ENCODE measurements at regions not wholly inside any gene's neighbourhood (a gene's known extent, or its start where the extent isn't known, plus 50 kb on each side); places are given as distances from the start of the nearest gene placed in this dataset.

DNA sequence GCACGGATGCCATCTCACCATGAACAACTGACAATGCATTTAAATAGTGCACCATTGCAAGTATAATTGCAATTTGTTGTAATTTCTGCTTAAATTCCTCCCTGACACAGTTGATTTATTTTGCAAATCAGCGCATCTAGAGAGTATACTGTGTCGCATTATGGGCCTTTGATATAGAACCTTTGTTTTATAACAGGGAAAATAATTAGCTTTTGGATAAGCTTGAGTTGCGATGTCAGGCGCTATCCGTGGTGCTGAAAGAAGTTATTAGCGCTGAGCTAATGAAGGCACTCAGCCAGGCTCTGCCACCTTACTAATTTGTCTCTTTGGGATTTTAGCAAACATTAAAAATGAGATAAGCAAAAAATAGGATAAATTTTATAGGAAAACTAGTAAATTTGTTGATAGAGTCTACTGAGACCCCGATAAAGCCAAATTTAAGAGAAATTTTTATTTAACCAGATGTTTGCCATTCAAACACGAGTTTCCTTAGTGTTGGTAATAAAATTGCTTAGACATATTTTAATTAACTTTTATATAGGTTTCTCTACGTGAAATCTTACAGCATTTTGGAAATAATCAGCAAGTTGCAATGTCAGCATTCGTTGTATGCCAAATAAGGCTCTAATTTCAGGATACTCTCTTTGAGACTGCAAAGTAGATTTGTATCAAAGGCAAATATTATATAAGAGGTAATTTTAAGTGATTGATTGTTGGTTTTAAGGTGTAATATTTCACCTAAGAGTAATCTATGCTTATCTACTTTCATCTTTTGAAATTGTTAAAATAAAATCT lies 355.5 kb downstream of the TLR4 start:
- DNase-seq (ENCODE audit: low spot score): no peak

DNA sequence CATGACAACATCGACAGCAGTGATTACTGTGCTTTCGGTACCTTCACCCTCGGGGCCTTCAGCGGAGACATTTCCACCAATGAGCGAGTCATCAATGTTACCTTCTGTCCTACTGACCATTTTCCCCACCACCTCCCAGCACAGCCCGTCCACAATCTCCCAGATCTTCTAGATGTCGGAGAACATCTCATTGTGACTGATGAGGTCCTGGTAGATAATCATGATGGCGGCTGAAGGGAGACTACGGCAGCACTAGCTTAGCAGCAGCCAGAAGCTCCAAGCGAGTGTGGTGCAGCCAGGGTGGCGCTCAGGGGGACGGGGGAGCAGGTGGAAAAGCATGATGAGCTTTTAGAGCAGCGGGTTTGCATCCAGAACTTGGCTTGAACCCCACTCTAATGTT lies 379.0 kb downstream of the TLR4 start:
- DNase-seq (ENCODE audit: low spot score): no peak

DNA sequence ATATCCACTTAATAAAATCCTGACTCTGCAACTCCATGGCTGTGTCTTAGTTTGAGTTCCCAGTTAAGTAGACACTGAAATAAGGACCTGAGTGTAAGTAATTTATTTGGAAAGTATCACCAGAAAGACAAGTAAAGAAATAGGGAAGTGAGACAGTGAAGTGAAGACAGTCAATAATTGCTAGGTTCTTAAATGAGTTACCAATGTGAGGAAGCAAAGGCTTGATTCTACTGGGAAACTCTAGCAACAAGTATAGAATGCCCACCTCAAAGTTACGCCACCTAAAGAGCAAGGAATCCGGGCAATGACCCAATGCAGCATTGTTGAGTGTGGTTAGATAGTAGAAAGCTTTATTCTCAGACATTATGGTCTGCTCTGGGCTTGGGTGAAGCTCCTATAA lies 383.9 kb downstream of the TLR4 start:
- no peak for DNase-seq (ENCODE audit: low spot score)

DNA sequence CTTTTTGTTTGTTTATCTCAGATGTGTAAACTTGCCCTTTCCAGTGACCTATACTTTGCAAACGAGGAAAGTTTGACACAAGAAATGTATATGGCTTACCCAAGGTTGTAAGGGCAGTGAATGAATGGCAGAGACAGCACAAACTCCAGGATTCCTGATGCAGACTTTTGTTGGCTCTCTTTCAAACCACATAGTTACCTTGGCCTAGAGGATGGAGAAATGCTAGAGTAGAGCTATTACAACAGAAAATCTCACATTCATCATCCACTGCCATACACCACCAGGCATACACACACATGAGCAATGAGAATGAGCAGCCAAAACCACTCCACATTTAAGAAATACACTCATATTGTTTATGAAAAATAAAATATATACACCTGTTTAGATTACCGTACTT lies 387.0 kb downstream of the TLR4 start:
- DNase-seq (ENCODE audit: low spot score): no peak

DNA sequence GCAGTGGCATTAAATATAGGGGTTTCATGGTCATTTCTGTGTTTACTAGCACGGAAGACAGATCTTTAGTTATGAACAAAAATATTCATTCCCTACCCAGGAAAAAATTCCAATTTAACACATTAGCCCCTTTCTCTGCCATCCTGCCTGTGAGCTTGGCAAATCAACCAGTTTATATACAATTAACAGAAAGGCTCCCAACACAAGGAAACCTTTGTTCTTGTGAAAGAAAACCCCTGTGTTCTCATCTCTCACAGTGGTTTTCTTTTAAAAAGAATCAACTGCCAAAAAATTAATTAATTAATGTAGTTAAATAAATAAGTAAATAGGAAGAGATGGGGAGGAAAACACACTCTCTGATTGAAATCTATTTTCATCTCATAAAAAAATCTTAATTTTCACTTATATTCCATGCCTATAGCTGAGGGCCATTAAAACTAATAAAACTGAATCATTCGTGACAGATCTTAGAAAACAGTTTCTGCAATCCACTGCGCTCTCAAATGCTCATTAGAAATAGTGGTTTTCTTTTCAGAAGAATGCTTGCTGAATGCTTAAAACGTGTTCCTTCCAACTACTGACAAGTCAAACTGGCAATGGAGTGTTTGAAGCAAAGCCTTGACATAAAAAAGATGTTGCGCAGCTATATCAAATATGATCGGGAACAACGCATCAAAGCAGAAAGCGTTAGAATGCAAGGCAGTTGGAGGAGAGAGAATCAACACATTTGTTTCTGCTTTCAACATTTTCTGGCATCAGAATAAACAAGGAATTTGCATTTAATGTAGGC lies 387.7 kb downstream of the TLR4 start:
- DNase-seq (ENCODE audit: low spot score): no peak

DNA sequence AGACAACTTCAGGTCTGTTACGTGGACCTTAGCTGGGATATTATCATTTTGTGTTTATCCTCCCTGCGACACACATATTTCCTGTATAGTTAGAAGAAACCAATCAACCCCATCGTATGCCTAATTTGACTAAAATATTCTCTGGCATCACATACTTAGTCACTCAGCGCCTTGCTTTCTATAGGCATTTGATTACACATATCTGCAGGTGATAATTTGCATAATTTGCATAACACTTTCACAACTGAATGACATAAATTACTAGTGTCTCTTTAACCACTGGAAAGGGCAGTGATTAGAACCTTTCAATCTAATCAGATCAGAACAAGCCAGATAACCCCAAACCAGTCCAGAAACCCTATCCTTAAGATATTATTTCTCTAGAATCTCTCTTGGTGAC lies 390.2 kb downstream of the TLR4 start:
- DNase-seq (ENCODE audit: low spot score): no peak

DNA sequence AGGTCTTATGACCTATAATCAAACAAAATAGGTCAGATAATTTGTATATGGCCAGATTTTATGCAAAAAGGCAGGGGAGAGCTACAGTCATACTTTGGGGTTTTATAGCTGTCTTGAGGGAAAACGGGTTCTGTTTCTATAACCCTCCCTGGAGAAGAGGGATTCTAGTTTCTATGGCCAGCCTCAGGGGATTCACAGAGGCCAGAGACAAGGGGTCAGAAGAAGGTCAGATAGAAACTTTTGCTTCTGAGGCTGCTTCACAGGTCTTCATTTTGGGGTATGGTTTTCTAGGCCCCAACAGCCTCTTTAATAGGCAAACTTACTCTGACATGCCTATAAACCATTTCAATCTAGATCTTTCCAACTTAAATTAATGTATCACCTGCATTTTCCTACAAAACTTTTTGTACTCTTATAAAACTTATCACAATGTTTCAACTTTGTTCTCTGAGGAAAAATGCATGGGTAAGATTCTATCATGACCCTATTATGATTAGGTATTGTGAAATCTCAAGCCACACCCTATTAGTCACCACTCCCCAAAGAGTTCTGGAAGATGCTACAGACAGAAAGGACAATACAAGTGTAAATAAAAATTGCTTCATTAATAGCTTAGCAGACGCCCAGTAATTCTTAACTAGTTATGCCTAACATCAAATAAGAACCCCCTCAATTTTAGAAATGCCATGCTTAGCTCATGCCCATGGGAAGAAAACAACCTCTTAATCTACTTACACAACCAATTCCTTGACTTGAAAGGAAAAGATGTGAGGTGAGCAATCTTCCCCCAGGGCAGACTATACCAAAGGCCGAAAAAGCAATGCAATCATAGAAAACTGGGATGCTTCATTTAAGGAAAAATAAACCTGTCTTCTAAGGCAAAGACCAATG lies 396.6 kb downstream of the TLR4 start:
- no peak for DNase-seq (ENCODE audit: low spot score)

DNA sequence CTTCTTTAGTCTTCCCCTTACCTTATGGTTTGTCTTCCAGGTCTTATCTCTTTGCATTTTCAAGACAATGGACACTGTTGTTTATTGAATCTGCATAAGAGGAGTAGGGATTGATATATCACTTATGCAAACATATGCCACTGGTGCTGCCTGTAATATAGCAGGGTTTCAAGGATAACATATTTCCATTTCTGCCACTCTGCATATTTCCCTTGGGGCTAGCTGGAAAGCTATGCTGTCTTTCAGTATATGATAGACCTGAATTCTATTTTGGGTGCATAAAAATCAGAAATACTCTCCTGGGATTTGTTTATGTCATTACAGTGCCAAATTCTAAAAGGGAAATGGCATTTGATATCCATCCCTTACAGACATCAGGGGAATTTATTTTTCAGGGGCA lies 400.2 kb downstream of the TLR4 start:
- DNase-seq (ENCODE audit: low spot score): no peak

DNA sequence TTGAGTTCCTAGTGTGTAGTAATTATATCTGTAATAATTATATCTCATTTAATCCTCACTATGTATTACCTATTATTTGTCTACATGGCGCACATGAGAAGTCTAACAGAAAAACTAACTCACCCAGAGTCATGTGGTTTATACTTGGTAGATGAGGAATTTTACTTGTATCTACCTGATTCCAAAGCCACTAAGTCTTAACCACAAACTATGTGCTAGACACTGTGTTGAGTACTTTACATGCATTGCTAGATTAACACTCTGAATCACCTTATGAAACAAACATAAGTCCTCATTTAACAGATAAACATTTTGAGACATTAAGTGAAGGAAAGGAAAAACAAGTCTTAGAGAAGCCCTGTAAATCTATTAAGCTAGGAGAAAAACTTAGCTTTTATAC lies 404.8 kb downstream of the TLR4 start:
- DNase-seq (ENCODE audit: low spot score): no peak

DNA sequence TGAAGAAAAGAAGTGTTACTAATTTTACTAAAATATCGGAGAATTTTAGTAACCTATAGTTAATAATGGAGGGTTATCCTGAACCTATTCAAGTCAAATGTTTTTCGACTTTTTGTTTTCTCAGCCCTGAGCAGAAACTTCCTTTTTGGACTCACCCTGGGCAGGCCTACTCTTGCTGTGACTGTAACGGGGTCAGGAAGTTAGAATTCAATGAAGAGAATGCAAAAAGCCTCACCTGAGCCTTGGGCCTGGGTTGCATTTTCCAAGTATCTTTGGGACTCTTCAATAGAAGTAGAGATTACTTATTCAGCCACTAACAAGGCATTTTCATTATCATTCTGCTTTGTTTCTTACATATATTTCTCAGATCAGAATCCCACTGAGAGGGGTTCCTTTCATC lies 405.3 kb downstream of the TLR4 start:
- no peak for DNase-seq (ENCODE audit: low spot score)

DNA sequence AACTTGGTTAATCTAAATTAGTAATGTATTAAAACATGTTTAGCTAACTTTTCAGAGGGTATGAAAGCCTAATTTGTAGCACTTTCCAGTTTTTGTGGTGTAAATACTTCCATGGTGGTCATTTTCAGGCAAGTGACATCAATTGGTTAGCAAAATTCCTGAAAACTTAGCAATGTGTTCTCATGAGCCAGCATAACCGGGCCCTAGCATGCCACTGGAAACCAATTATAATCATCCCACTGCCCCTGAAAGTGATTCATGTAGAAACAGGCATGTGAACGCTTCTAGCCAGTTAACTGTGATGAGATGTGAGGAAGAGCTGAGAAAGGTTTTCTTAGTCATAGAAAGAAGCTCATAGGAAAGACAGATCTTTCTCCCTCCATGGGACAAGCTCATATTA lies 417.2 kb downstream of the TLR4 start:
- DNase-seq (ENCODE audit: low spot score): no peak

DNA sequence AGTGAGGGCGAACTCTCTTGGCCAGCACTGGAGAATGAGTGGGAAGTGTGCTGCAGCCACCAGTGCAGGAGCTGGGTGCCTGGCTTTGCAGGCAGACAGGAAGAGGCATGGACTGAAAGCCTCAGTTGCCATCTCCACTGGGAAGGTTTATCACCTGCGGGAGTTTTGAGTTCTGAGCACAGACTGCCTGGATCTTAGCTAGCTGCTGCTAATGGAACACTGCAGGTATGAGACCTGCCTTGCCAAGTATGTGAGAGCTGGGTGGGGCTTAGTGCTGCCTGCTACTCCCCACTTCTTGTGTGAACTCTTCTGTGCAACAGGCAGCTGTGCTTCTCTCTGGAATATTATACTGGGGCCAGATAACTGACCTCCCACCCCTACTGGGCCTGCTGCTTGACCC lies 424.1 kb downstream of the TLR4 start:
- no peak for DNase-seq (ENCODE audit: low spot score)

DNA sequence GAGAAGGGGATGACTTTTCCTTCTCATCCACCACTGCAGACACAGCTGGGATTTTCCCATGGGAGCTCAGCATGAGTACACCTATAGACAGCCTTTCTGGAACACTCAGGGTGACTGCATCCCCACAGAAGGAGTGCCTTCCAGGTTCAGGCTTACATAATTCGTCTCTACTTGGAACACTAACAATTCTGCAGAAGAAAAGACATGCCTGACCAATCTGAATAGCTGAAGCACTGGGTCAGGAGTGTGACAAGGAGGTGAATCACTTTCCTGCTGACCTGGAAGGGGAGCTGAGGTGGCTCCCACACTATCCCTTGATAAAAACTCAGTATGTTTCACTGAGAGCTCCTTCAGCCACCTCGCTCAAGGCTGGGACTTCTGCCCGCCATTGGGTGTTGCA lies 425.3 kb downstream of the TLR4 start:
- no peak for DNase-seq (ENCODE audit: low spot score)

DNA sequence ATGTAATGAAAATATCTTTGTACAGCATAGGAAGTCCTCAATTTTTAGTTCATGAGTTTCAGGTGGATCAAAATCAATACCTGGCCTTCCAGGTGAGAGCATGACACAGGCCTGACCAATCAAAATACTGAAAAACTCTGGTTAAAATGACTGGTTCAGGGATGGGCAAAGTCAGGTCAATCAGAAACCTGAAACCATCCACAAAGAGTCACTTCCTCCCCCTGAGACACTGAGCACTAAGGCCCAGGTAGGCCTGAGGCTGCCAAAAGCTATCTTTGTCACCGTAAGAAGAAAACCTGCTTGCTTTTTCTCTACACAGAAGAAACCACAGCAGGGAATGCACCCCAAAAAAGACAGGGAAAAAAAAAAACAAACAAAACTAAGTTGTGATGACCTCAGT lies 444.8 kb downstream of the TLR4 start:
- DNase-seq (ENCODE audit: low spot score): no peak

DNA sequence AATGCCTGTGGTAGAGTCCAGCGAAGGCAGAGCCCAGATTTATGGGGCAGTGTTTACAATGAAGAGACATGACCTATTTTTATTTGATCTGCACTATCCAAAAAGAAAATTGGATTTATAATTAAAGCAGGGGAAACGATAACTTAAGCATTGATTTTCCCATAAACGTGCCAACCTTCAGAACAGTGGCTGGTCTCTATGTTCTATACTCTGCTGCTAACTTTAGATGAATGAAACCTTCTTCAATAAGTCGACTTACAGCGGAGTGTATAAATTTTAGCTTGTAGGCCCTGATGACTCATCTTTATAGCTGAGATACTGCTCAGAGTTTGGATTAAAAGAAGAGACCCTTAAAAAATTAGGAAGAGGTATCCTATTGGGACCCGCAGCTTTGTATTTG lies 452.6 kb downstream of the TLR4 start:
- DNase-seq (ENCODE audit: low spot score): no peak

DNA sequence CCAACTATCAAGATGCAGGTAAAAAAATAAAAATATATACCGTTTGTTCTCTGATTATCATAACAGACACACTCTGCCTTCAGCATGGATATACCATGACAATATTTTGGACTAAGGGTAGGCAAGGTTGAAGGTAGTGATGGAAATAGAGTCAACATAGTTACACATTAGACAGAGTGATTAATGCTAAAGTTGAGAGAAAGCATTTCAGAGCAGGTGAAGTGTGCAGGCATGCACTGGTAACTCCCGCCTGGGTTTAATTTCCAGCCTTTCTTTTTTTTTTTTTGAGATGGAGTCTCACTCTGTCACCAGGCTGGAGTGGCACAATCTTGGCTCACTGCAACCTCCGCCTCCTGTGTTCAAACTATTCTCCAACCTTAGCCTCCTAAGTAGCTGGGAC lies 458.5 kb downstream of the TLR4 start:
- DNase-seq (ENCODE audit: low spot score): no peak

DNA sequence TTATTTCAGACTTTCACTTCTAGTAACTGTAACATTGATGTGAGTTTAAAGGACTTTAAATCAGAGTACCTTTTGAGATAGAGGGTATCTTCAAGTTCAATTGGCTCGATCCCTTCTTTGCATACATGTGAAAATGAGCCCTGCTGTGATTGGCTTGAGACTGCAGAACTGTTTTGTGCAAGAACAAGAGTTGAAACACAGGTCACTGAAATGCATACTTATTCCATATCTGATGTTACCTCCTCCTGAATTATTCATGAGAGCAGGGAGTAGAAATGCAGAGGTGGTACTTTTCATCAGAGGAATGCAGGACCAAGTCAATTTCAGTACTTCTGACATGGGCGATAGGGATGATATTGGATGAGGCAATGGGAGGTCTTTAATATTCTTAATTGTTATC lies 459.5 kb downstream of the TLR4 start:
- DNase-seq (ENCODE audit: low spot score): no peak

DNA sequence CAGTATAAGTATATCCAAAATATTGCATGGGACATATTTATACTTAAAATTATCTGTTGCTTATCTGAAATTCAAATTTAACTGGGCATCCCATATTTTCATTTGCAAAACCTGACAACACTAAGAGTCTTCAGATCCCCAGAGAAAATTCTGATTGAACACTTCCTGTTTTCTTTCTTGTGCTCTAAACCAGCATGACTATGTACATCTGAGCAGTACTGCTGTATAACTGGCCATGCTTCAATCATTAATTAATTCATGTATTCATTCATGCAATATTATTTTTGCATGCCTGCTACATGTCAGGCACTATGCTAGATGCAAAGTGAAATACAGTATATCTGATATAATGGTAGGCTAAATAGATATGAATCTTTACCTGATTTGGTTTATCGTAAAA lies 461.2 kb downstream of the TLR4 start:
- no peak for DNase-seq (ENCODE audit: low spot score)

DNA sequence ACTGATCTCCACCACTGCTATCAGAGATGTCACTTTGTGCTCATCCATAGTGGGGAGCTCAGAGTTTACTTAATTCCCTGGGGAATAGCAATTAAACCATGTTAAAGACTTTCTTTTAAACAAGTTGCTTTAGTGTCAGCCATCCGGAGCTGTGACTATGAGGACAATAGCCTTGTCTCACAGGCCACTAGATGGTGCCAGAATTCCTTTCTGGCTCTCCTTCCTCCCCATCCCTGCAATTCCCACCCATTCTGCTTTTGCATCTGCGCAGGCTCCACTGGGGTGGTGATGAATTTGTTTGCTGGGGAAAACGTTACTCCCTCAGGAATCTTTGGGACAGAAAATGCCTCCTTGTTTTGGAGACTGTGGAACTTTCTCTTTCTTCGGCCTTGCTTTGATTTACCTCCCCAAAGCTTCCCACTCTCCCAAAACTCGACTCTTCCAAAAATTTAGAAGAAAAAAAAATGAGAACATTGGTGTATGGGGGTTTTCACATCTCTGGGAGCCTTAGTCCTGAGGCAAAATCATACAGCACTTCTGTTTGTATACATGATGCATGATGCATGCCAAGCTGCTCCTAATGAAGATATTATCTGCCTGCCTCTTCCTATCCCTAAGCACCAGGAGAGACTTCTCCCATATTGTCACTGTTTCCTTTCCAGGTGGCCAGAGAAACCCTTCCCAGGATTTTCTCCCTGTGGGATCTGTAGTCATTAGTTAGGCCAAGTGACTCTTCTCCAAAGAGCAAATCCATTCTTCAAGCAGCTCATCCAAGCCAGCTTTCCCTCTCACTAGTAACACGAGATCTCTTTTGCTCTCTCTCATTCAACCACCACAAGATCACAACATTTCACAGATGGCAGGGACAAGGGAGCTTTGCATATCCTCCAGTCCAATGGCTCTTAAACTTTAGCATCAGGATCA lies 466.1 kb downstream of the TLR4 start:
- peak; percentile 27 for DNase-seq (ENCODE audit: low spot score)

DNA sequence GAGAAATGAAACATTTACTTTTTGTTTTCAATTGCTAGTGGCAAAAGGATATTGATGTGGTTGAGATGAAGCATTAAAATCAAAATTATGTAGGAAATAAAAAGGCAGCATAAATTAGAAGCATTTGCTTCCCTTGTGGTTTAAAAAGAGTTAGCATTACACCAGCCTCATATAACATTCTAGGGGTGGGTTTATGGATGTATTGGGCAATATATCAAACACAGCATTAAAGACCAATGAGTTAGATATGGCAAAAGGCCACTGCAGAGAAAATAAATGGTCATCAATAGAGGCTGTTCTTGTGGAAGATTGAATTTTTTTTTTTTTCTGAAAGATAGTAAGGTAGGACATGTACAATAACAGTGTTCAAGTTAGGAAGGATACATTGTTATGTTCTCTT lies 473.0 kb downstream of the TLR4 start:
- no peak for DNase-seq (ENCODE audit: low spot score)

DNA sequence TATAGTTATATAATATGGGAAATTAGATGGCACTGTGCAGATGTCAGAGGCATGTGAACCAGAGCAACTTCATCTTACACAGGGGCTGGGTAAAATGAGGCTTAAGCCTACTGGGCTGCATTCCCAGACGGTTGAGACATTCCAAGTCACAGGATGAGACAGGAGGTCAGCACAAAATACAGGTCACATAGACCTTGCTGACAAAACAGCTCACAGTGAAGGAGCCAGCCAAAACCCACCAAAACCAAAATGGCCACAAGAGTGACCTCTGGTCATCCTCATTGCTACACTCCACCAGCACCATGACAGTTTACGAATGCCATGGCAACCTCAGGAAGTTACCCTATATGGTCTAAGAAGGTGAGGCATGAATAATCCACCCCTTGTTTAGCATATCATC lies 479.4 kb downstream of the TLR4 start:
- DNase-seq (ENCODE audit: low spot score): no peak

DNA sequence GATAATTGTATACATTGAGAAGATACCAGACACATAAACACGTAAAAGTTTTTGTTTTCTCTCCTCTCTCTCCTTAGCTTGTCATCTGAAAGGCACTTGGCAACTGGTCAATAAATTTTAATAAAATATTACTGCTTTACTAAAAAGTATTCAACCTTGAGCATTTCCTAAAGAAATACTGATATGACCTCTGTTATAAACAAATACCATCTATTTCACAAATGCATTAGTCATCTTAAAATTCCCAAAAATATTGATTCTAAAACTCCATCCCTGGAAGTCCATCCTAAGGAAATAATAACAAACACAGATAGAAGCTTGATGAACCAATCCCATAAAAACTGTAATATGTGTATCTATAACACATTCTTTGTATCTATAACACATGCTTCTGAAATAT lies 483.2 kb downstream of the TLR4 start:
- DNase-seq (ENCODE audit: low spot score): no peak
